Dedifferentiated amniotic fluid mesenchymal stem cell (primary cell): ENCODE measurements at regions not wholly inside any gene's neighbourhood (a gene's known extent, or its start where the extent isn't known, plus 50 kb on each side); places are given as distances from the start of the nearest gene placed in this dataset.
"Not testable (repeated sequence)": the region's sequence is repeated elsewhere in the genome, so short reads cannot be mapped to it uniquely, and the experiment has no call there.

Source experiments
- DNase-seq: peaks from one replicate; pipeline ENCODE4 v3.0.0-alpha.2; 2016; ENCODE audit errors: extremely low spot score

- no peak for DNase-seq
These were observed 83.6 kb downstream of the IER5 start for GRCh38 chr1:181172082-181172481.

- no peak for DNase-seq
These were observed 85.4 kb downstream of the IER5 start for GRCh38 chr1:181173761-181174447.

GRCh38 chr1:181174861-181175260 is 86.4 kb downstream of the IER5 start:
- DNase-seq = no peak

GRCh38 chr1:181175356-181175910 is 86.9 kb downstream of the IER5 start:
- DNase-seq = no peak

GRCh38 chr1:181175955-181176354 is 87.5 kb downstream of the IER5 start:
- DNase-seq = no peak

- DNase-seq = no peak
These were observed 89.9 kb downstream of the IER5 start for GRCh38 chr1:181178241-181178879.

GRCh38 chr1:181179279-181179986 is 90.9 kb downstream of the IER5 start:
- no peak for DNase-seq

GRCh38 chr1:181179987-181180365 is 91.5 kb downstream of the IER5 start:
- DNase-seq = peak; percentile 55

GRCh38 chr1:181180407-181181031 is 92.0 kb downstream of the IER5 start:
- DNase-seq = no peak

GRCh38 chr1:181181792-181182585 is 93.5 kb downstream of the IER5 start:
- no peak for DNase-seq

GRCh38 chr1:181184621-181185020 is 96.1 kb downstream of the IER5 start:
- no peak for DNase-seq

- DNase-seq = no peak
These were observed 97.0 kb downstream of the IER5 start for GRCh38 chr1:181185461-181185860.

- DNase-seq = not testable (repeated sequence)
These were observed 97.6 kb downstream of the IER5 start for GRCh38 chr1:181186133-181186532.

- DNase-seq = no peak
These were observed 99.0 kb downstream of the IER5 start for GRCh38 chr1:181187337-181188126.

- no peak for DNase-seq
These were observed 100.7 kb downstream of the IER5 start for GRCh38 chr1:181189245-181189644.

- no peak for DNase-seq
These were observed 101.3 kb downstream of the IER5 start for GRCh38 chr1:181189691-181190363.

- no peak for DNase-seq
These were observed 102.0 kb downstream of the IER5 start for GRCh38 chr1:181190364-181191035.

GRCh38 chr1:181191494-181192040 is 103.1 kb downstream of the IER5 start:
- no peak for DNase-seq

GRCh38 chr1:181192316-181192715 is 103.8 kb downstream of the IER5 start:
- DNase-seq = no peak
